Mucosa of descending colon (tissue), 3 donors: ENCODE measurements at regions not wholly inside any gene's neighbourhood (a gene's known extent, or its start where the extent isn't known, plus 50 kb on each side); places are given as distances from the start of the nearest gene placed in this dataset.

Experiments used
- ATAC-seq: fragments of 200-7000 bp; cut with Tn5 transposase; one replicate; pipeline ENCODE4 v1.9.1; 2020; ENCODE audit warnings: mild to moderate bottlenecking, moderate library complexity
- DNase-seq, 3 donors: peaks; one replicate each; pipeline ENCODE4 v3.0.0-alpha.2; 2020
- H3K36me3 ChIP-seq: fragments of 200-600 bp; one replicate; pipeline ENCODE4 v1.8.0; 2021; ENCODE audit warnings: low read depth, mild to moderate bottlenecking
- H3K4me1 ChIP-seq: fragments of 200-600 bp; one replicate; pipeline ENCODE4 v1.8.0; 2021; ENCODE audit warnings: low read depth, mild to moderate bottlenecking
- H3K4me3 ChIP-seq: fragments of 200-600 bp; one replicate; pipeline ENCODE4 v1.8.0; 2021; ENCODE audit warnings: mild to moderate bottlenecking
- H3K9me3 ChIP-seq: fragments of 200-600 bp; one replicate; pipeline ENCODE4 v1.8.0; 2021; ENCODE audit warnings: mild to moderate bottlenecking
- intact Hi-C, 2 donors: fragments of 100-400 bp; cut with DNase I in 1 of 2; cut with micrococcal nuclease in 1 of 2; formaldehyde crosslinking; loops; one replicate each; pipeline versions ENCODE4 v1.11.0 to v1.11.1; 2022; cut with DNase I, micrococcal nuclease
- TF ChIP-seq, protein P1 (sequence below): fragments of 200-600 bp; IDR thresholded peaks from one replicate; pipeline ENCODE4 v1.8.0; 2022; ENCODE audit warnings: antibody characterized with exemption, mild to moderate bottlenecking
- donor health status: DM: no; HTN: no; CAD: no; lungs with moderate emphysema.
- donor health status: DM: no; HTN: no; CAD: no.
- donor health status: DM: no; HTN: yes; CAD: no.

- no peaks in the 10 kb centered on the region for H3K4me1 ChIP-seq
- no peaks in the 10 kb centered on the region for H3K9me3 ChIP-seq
- no peak for DNase-seq
- TF ChIP-seq, protein P1, sequence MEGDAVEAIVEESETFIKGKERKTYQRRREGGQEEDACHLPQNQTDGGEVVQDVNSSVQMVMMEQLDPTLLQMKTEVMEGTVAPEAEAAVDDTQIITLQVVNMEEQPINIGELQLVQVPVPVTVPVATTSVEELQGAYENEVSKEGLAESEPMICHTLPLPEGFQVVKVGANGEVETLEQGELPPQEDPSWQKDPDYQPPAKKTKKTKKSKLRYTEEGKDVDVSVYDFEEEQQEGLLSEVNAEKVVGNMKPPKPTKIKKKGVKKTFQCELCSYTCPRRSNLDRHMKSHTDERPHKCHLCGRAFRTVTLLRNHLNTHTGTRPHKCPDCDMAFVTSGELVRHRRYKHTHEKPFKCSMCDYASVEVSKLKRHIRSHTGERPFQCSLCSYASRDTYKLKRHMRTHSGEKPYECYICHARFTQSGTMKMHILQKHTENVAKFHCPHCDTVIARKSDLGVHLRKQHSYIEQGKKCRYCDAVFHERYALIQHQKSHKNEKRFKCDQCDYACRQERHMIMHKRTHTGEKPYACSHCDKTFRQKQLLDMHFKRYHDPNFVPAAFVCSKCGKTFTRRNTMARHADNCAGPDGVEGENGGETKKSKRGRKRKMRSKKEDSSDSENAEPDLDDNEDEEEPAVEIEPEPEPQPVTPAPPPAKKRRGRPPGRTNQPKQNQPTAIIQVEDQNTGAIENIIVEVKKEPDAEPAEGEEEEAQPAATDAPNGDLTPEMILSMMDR, result no peak
- ATAC-seq, result no peak
- no peak overlapping the region for H3K4me3 ChIP-seq
- H3K36me3 ChIP-seq, result no peaks in the 10 kb centered on the region
- intact Hi-C loops, result no loop called here
Measured at GRCh38 chr1:221371705-221372104, 370.2 kb downstream of the DUSP10 start.

DNA sequence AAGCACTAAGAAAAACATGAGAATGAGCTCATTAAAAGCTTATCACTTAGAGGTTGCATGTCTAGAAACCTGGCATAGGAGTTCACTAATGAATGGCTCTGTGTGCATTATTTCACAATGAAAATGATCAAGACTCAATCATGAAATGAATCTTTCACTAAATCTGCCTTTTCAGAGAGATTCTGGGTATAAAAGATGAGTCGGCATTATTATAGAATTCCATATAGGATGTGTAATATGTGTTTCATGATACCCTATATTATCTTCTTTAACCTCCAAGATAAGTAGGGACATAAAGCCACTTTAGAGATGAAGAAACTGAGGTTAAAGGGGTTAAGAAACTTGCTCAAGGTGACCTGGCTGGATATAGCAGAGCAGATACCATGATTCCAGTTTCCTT, 368.1 kb downstream of the DUSP10 start:
- ATAC-seq (no peak), DNase-seq (no peak)
- no peaks in the 10 kb centered on the region for H3K9me3 ChIP-seq
- TF ChIP-seq, protein P1, result no peak
- H3K36me3 ChIP-seq, result no peaks in the 10 kb centered on the region
- H3K4me3 ChIP-seq, result no peak overlapping the region
- no peaks in the 10 kb centered on the region for H3K4me1 ChIP-seq
- intact Hi-C loops, result no loop called here

GRCh38 chr1:221376286-221376685, 365.6 kb downstream of the DUSP10 start:
- no peak for DNase-seq
- Histone ChIP-seq H3K9me3 (no peaks in the 10 kb centered on the region), H3K36me3 (no peaks in the 10 kb centered on the region), H3K4me1 (no peaks in the 10 kb centered on the region), H3K4me3 (no peak overlapping the region)
- ATAC-seq, result no peak
- TF ChIP-seq, protein P1, result no peak
- intact Hi-C loops, result no loop called here

DNA sequence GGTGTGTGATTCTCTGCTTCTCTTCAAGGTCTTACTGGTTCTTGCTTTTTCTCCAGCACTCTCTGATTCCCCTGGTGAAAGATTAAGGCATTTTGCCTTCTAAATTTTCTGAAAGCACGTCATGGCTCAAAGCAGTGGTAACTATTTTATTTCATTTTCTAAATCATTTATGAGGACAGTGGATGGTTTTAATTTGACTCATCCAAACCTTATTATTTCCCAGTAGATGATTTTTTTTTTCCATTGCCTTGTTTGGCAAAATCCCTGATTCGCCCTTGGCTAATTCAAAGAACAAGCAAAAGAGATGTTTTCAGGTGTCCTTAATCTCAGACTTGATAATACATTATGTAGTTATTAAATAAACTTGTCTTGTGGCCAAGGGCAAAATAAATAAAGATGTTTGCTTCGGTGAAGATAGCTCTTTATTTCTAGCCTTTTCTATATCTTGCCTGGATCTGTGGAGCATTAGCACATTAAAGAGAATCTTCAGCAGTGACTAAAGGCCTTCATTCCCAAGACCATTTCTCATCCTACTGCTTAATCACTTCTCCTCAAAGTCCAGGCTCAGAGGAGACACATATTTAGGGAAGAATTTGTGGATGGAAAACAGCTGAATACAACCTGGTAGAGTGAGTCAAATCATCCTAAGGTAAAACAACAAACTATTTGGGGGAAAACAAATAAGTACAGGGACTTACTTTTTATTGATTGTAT, 359.8 kb downstream of the DUSP10 start:
- Histone ChIP-seq H3K9me3 (no peaks in the 10 kb centered on the region), H3K4me1 (no peaks in the 10 kb centered on the region), H3K36me3 (no peaks in the 10 kb centered on the region), H3K4me3 (no peak overlapping the region)
- ATAC-seq (no peak), DNase-seq (no peak)
- intact Hi-C loops, result no loop called here
- TF ChIP-seq, protein P1, result no peak

DNA sequence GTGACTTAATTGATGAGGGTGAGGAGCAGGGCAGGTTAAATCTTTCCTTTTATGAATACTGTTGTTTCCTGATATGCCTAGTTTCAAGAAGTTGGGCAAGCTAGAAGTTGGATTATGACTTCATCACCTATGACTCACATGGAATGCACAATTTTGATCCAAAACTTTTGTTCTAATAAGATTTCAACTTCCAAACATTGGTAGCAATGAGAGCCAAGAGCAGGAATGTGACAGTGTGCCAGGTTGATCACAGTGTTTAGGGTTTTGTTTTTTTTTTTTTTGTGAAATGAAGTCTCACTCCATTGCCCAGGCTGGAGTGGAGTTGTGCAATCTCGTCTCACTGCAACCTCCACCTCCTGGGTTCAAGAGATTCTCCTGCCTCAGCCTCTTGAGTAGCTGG, 349.4 kb downstream of the DUSP10 start:
- no peaks in the 10 kb centered on the region for H3K4me1 ChIP-seq
- TF ChIP-seq, protein P1, result no peak
- ATAC-seq, result no peak
- DNase-seq, result no peak
- H3K4me3 ChIP-seq, result no peak overlapping the region
- H3K9me3 ChIP-seq, result no peaks in the 10 kb centered on the region
- intact Hi-C loops, result no loop called here
- no peaks in the 10 kb centered on the region for H3K36me3 ChIP-seq
